HG03460 (cell line): ENCODE measurements at regions not wholly inside any gene's neighbourhood (a gene's known extent, or its start where the extent isn't known, plus 50 kb on each side); places are given as distances from the start of the nearest gene placed in this dataset.
"Not testable (repeated sequence)": the region's sequence is repeated elsewhere in the genome, so short reads cannot be mapped to it uniquely, and the experiment has no call there.

Experiments
- ATAC-seq: cut with Tn5 transposase; IDR thresholded peaks from one replicate; pipeline ENCODE4 v1.9.1; 2021; ENCODE audit not compliant: unreplicated experiment

DNA sequence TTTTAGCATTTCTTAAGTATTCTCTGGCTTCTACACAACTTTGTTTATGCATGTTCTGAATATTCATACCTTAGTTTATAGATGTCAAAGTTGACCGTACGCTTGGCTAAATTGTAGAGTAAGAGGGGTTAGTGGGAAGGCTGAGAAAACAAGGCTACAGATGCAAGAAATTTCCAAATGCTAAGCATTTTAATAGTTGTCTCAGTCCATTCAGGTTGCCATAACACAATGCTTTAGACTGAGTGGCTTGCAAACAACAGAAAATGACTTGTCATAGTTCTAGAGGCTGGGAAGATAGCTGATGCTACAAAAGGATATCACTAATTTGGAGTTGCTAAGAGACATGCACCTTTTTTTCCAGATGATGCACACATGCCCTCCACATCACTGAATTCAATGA lies 53.0 kb upstream of the C1QTNF3 start:
- not testable (repeated sequence) for ATAC-seq

GRCh38 chr5:34099891-34100290 lies 56.9 kb upstream of the C1QTNF3 start:
- not testable (repeated sequence) for ATAC-seq

- ATAC-seq, result not testable (repeated sequence)
Observed at GRCh38 chr5:34101567-34101966, 58.6 kb upstream of the C1QTNF3 start.

DNA sequence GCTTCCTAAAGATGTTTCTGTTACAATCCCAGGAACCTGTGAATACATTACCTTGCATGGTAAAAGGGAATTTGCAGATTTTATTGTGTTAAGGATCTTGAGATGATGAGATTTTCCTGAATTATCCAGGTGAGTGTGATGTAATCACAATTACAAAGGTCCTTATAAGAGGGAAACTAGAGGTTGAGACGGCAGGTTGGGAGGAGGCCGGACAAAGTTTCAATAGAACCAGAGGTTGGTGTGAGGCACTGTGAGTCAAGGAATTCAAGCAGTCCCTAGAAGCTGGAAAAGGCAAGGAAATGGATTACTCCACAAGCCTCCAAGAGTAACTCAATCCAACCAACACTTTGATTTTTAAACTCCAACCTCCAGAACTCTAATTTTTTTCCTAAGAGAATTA lies 65.9 kb upstream of the C1QTNF3 start:
- not testable (repeated sequence) for ATAC-seq

DNA sequence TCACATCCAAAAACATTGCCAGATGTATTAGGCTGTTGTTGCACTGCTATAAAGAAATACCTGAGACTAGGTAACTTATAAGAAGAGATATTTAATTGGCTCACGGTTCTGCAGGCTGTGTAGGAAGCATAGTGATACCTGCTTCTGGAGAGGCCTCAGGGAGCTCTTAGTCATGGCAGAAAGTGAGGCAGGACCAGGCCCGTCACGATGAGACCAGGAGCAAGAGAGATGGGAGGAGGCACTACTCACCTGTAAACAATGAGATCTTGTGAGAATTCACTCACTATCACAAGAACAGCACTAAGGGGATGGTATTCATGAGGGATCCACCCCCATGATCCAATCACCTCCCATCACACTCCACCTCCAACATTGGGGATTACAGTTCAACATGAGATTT lies 81.3 kb upstream of the C1QTNF3 start:
- not testable (repeated sequence) for ATAC-seq

GRCh38 chr5:34125354-34125753 lies 82.3 kb upstream of the C1QTNF3 start:
- ATAC-seq, result peak; percentile 89

- ATAC-seq, result not testable (repeated sequence)
Observed at GRCh38 chr5:34126741-34127140, 83.7 kb upstream of the C1QTNF3 start.

GRCh38 chr5:34127818-34128217 lies 84.8 kb upstream of the C1QTNF3 start:
- ATAC-seq, result not testable (repeated sequence)

GRCh38 chr5:34128890-34129289 lies 85.9 kb upstream of the C1QTNF3 start:
- ATAC-seq, result not testable (repeated sequence)

DNA sequence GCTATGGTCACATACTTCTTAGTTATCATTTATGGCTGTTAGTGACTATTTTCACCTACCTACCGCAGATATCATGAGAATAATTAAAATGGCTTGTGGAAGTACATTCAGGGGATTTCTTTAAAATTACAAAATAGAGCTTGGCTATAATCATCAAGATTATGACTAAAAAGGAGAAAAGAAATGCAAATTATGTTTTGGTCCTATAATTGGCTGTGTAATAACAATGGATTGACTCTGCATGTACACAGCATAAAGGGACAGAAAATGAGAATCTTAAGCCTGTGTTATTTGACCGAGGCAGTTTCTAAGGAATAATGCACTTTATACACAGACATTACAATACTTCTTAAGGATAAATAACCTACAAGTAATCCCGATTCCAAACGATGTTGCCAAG lies 112.0 kb upstream of the C1QTNF3 start:
- ATAC-seq, result not testable (repeated sequence)

DNA sequence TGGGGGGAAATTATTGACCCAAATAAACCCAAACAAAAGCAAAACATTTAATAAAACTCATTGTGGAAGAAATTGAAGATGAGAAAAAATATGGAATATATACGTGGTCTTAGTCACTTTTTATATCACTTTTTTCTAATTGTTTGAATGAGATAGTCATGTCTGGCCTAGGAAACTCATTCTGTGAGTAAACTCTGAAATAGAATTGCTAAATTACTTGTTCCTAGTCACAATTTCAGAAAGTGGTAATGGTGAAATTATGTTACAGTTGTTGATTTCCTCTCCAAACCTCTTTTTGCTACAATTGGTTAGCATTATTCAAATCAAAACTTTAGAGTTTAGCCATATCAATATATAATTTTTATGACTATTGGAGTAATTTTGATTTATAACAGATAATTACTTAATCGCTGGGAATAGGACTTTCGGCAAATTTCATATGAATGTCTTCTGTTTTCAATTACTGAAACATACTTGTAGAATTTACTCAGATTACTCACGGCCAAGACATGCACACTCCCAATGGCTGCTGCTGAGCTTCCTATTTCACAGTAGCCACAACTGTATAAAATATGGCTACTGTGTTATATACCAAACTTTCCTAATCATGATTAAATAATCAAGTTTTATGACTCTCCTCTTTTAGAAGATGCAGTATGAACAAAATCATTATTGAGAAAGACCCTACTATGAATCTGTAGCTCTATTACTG lies 113.8 kb upstream of the C1QTNF3 start:
- ATAC-seq, result not testable (repeated sequence)

GRCh38 chr5:34160904-34161303 lies 117.9 kb upstream of the C1QTNF3 start:
- not testable (repeated sequence) for ATAC-seq

DNA sequence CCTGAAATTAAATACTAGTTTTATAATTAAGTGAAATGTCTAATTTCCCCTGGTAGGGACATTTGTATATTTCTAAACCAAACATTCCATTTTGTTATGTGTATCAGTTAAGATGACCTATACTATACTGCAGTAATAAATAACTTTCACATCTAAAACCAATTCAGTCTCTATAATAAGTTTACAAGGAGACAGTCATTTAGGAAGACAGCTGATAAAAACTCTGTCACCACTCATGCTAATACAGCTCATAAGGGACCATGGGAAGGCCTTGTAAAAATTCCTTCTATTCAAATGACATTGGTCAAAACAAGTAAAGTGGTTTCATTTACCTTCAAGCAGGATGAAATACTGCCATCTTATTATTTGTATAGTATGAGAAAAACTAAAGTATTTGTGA lies 128.4 kb upstream of the C1QTNF3 start:
- not testable (repeated sequence) for ATAC-seq

GRCh38 chr5:34179453-34180190 lies 136.6 kb upstream of the C1QTNF3 start:
- ATAC-seq, result not testable (repeated sequence)

DNA sequence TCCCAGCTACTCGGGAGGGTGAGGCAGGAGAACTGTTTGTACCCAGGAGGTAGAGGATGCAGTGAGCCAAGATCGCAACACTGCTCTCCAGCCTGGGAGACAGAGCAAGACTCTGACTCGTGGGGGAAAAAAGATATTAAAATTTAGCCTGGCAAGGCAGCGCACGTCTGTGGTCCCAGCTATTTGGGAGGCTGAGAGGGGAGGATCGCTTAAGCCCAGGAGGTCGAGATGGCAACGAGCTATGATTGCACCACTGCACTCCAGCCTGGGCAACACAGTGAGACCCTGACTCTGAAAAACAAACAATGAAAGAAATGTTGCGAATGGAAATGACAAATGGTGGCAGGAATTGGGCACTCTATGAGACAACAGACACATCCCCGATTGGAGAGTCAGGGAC lies 137.2 kb upstream of the C1QTNF3 start:
- not testable (repeated sequence) for ATAC-seq

GRCh38 chr5:34180940-34181614 lies 138.1 kb upstream of the C1QTNF3 start:
- not testable (repeated sequence) for ATAC-seq

- ATAC-seq, result not testable (repeated sequence)
Observed at GRCh38 chr5:34185005-34185404, 142.0 kb upstream of the C1QTNF3 start.

- ATAC-seq, result not testable (repeated sequence)
Observed at GRCh38 chr5:34185572-34185971, 142.6 kb upstream of the C1QTNF3 start.

- not testable (repeated sequence) for ATAC-seq
Observed at GRCh38 chr5:34186108-34186507, 143.1 kb upstream of the C1QTNF3 start.

DNA sequence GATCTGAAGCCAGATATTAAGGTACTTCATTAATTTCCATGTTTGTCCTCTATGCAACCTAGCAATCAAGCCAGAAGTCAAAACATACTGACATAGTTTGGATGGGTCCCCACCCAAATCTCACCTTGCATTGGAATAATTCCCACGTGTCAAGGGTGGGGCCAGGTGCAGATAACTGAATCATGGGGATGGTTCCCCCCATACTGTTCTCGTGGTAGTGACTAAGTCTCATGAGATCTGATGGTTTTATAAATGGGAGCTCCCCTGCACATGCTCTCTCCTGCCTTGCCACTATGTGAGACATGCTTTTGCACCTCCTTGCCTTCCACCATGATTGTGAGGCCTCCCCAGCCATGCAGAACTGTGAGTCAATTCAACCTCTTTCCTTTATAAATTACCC lies 143.9 kb upstream of the C1QTNF3 start:
- not testable (repeated sequence) for ATAC-seq

- not testable (repeated sequence) for ATAC-seq
Observed at GRCh38 chr5:34187441-34187840, 144.4 kb upstream of the C1QTNF3 start.
